ENCODE measurements at regions not wholly inside any gene's neighbourhood (a gene's known extent, or its start where the extent isn't known, plus 50 kb on each side); places are given as distances from the start of the nearest gene placed in this dataset.

DNA sequence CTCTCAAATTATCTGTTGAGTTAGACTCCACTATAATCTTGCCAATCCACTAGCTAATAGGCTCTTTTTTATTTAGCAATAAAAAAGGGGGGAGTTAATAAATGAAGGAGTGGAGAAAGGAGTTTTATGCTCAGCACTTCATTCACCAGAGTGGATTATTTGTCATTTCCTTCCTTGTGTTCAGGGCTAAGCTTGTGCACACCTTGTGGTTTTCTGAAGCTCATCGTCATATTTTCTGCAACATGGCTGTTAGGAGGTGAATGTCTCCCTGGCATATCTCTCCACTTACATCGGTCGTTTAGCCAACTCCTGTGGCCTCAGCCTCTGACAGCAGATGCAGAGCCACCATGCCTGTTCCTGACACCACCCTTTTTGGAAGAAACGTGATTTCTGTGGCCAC lies 83.9 kb upstream of the MTNR1B start:
- Histone ChIP-seq H4K20me1 (replicated peaks; ENCODE audit: control insufficient read depth, insufficient read depth, low read length) (no peaks in the 10 kb centered on the region), H3K9me1 (ENCODE audit: control insufficient read depth, insufficient read depth, low read length) (no peaks in the 10 kb centered on the region), H3K79me2 (ENCODE audit: control insufficient read depth, insufficient read depth, low read length) (no peaks in the 10 kb centered on the region), H2AFZ (ENCODE audit: low read depth, low read length) (no peak overlapping the region), H3K27me3 (ENCODE audit: control insufficient read depth in 2 of 2, insufficient read depth in 2 of 2, low read length in 2 of 2) (peaks cover 0 to 11% of the 10 kb centered on the region in 2 experiments; a peak in 2 of 5 replicates), H3K36me3 (ENCODE audit: control insufficient read depth, insufficient read depth, low read length) (no peaks in the 10 kb centered on the region), H3K4me2 (ENCODE audit: insufficient read depth, low read length) (no peak overlapping the region), H3K9ac (ENCODE audit: insufficient read depth in 1 of 2, low read depth in 2 of 2, low read length in 2 of 2) (no peak overlapping the region), H3K4me1 (replicated peaks in 1 of 2; ENCODE audit: control insufficient read depth in 2 of 2, insufficient read depth in 2 of 2, low read length in 2 of 2) (peaks cover 0 to 8% of the 10 kb centered on the region in 2 experiments; a peak in 1 of 5 replicates), H3K9me3 (replicated peaks; ENCODE audit: control insufficient read depth, insufficient read depth, low read depth, low read length) (no peaks in the 10 kb centered on the region), H3K4me3 (no peak overlapping the region), H3K27ac (ENCODE audit: extremely low read depth, low read depth, low read length) (no peak overlapping the region)
- no peak for ATAC-seq
- in situ Hi-C loops (cut with MboI): no loop called here
- no TSS peak for BruUV-seq (replicated peaks)
- FAIRE-seq: no peak
- 1% methylated on average over 4 of the region's 4 CpGs for WGBS (ENCODE audit: insufficient coverage, low coverage, missing lambda C conversion rate)
- intact Hi-C loops (cut with micrococcal nuclease): no loop called here
- ChIA-PET POLR2A (no interaction called here), CTCF (ENCODE audit: low intra/inter-chr PET ratio) (no interaction called here)
- no peak for DNase-seq (ENCODE audit: extremely low read depth in 1 of 4, low spot score in 3 of 4)
- no peak for TF ChIP-seq FOXP1 (CRISPR knock-in tag; IDR thresholded peaks at IDR 0.05)
- TF ChIP-seq SRSF7 (optimal IDR thresholded peaks at IDR 0.05; ENCODE audit: low read depth, low read length): no peak
- no peak for TF ChIP-seq BCOR (IDR thresholded peaks at IDR 0.05)
- no peak for TF ChIP-seq PTTG1 (tag; IDR thresholded peaks at IDR 0.05; ENCODE audit: low read depth)
- TF ChIP-seq ZNF511 (CRISPR knock-in tag; IDR thresholded peaks at IDR 0.05): no peak
- TF ChIP-seq ZFP30 (CRISPR knock-in tag; IDR thresholded peaks at IDR 0.05; ENCODE audit: borderline replicate concordance): no peak
- TF ChIP-seq ZNF146 (CRISPR knock-in tag; IDR thresholded peaks at IDR 0.05; ENCODE audit: unreplicated experiment): no peak

Measured in K562 (cell line).